ENCODE measurements at regions not wholly inside any gene's neighbourhood (a gene's known extent, or its start where the extent isn't known, plus 50 kb on each side); places are given as distances from the start of the nearest gene placed in this dataset.

GRCh38 chr7:69341288-69341687, 257.0 kb upstream of the AUTS2 start:
- Histone ChIP-seq H3K79me2 (ENCODE audit: insufficient read depth, low read length) (no peaks in the 10 kb centered on the region), H3K9ac (ENCODE audit: low read depth, low read length, poor library complexity, severe bottlenecking) (no peak overlapping the region), H3K36me3 (ENCODE audit: insufficient read depth, low read length) (no peaks in the 10 kb centered on the region), H3K4me1 (ENCODE audit: insufficient read depth, low read length, poor library complexity, severe bottlenecking) (no peaks in the 10 kb centered on the region), H3K4me2 (ENCODE audit: low read depth, low read length, poor library complexity, severe bottlenecking) (no peak overlapping the region), H3F3A (ENCODE audit: low read depth) (no peaks in the 10 kb centered on the region), H3K27me3 (ENCODE audit: insufficient read depth, low read length, poor library complexity, severe bottlenecking) (no peaks in the 10 kb centered on the region), H3K4me3 (ENCODE audit: low read length, poor library complexity, severe bottlenecking) (no peak overlapping the region), H3K9me3 (ENCODE audit: insufficient read depth, low read depth, low read length) (peaks cover 3% of the 10 kb centered on the region; the same call in 1 of the 2 replicates), H2AFZ (ENCODE audit: low read length) (no peak overlapping the region), H3K9me2 (replicated peaks; ENCODE audit: low read depth, low read length) (no peaks in the 10 kb centered on the region), H4K20me1 (ENCODE audit: insufficient read depth, low read length, poor library complexity, severe bottlenecking) (no peaks in the 10 kb centered on the region)
- TF ChIP-seq EZH2phosphoT487 (IDR thresholded peaks at IDR 0.05; ENCODE audit: borderline replicate concordance) (no peak), CTCF (conservative IDR thresholded peaks at IDR 0.05; ENCODE audit: low read length) (no peak)

- Histone ChIP-seq H2AFZ (ENCODE audit: low read length) (no peak overlapping the region), H3K4me3 (ENCODE audit: low read length, poor library complexity, severe bottlenecking) (no peak overlapping the region), H3K36me3 (ENCODE audit: insufficient read depth, low read length) (no peaks in the 10 kb centered on the region), H3K79me2 (ENCODE audit: insufficient read depth, low read length) (no peaks in the 10 kb centered on the region), H3K4me2 (ENCODE audit: low read depth, low read length, poor library complexity, severe bottlenecking) (no peak overlapping the region), H3F3A (ENCODE audit: low read depth) (no peaks in the 10 kb centered on the region), H3K4me1 (ENCODE audit: insufficient read depth, low read length, poor library complexity, severe bottlenecking) (no peaks in the 10 kb centered on the region), H3K9me2 (replicated peaks; ENCODE audit: low read depth, low read length) (no peaks in the 10 kb centered on the region), H3K9me3 (ENCODE audit: insufficient read depth, low read depth, low read length) (no peaks in the 10 kb centered on the region; the same call in 1 of the 2 replicates), H3K27me3 (ENCODE audit: insufficient read depth, low read length, poor library complexity, severe bottlenecking) (no peaks in the 10 kb centered on the region), H4K20me1 (ENCODE audit: insufficient read depth, low read length, poor library complexity, severe bottlenecking) (no peaks in the 10 kb centered on the region), H3K9ac (ENCODE audit: low read depth, low read length, poor library complexity, severe bottlenecking) (no peak overlapping the region)
- TF ChIP-seq CTCF (conservative IDR thresholded peaks at IDR 0.05; ENCODE audit: low read length) (no peak), EZH2phosphoT487 (IDR thresholded peaks at IDR 0.05; ENCODE audit: borderline replicate concordance) (no peak)
Observed at GRCh38 chr7:69342154-69342884, 256.0 kb upstream of the AUTS2 start.

- no peaks in the 10 kb centered on the region; the same call in 1 of the 2 replicates for H3K9me3 ChIP-seq (ENCODE audit: insufficient read depth, low read depth, low read length)
- H3K4me1 ChIP-seq (ENCODE audit: insufficient read depth, low read length, poor library complexity, severe bottlenecking), result no peaks in the 10 kb centered on the region
- no peak overlapping the region for H3K9ac ChIP-seq (ENCODE audit: low read depth, low read length, poor library complexity, severe bottlenecking)
- no peak overlapping the region for H3K4me2 ChIP-seq (ENCODE audit: low read depth, low read length, poor library complexity, severe bottlenecking)
- no peaks in the 10 kb centered on the region for H3K36me3 ChIP-seq (ENCODE audit: insufficient read depth, low read length)
- H4K20me1 ChIP-seq (ENCODE audit: insufficient read depth, low read length, poor library complexity, severe bottlenecking), result no peaks in the 10 kb centered on the region
- no peak overlapping the region for H3K4me3 ChIP-seq (ENCODE audit: low read length, poor library complexity, severe bottlenecking)
- no peaks in the 10 kb centered on the region for H3K79me2 ChIP-seq (ENCODE audit: insufficient read depth, low read length)
- H3F3A ChIP-seq (ENCODE audit: low read depth), result no peaks in the 10 kb centered on the region
- H3K9me2 ChIP-seq (replicated peaks; ENCODE audit: low read depth, low read length), result no peaks in the 10 kb centered on the region
- TF ChIP-seq CTCF (conservative IDR thresholded peaks at IDR 0.05; ENCODE audit: low read length) (no peak), EZH2phosphoT487 (IDR thresholded peaks at IDR 0.05; ENCODE audit: borderline replicate concordance) (no peak)
- no peaks in the 10 kb centered on the region for H3K27me3 ChIP-seq (ENCODE audit: insufficient read depth, low read length, poor library complexity, severe bottlenecking)
- no peak overlapping the region for H2AFZ ChIP-seq (ENCODE audit: low read length)
Observed at GRCh38 chr7:69349291-69349690, 249.0 kb upstream of the AUTS2 start.
